PC-9 (cell line): ENCODE measurements at regions not wholly inside any gene's neighbourhood (a gene's known extent, or its start where the extent isn't known, plus 50 kb on each side); places are given as distances from the start of the nearest gene placed in this dataset.

ENCODE experiments used
- EZH2 ChIP-seq: fragments of 200-600 bp; sonication (generic); IDR thresholded peaks from 2 replicates; pipeline ENCODE4 v1.8.0; 2017; ENCODE audit warnings: antibody characterized with exemption, low read depth
- TF ChIP-seq, protein P1 (sequence below): fragments of 200-600 bp; sonication (generic); conservative IDR thresholded peaks from 2 replicates; pipeline ENCODE4 v1.6.1; 2017; ENCODE audit warnings: mixed run types, antibody characterized with exemption, mild to moderate bottlenecking, moderate library complexity

GRCh38 chrX:78548012-78548411 is 111.1 kb downstream of the RTL3 start:
- TF ChIP-seq, protein P1, sequence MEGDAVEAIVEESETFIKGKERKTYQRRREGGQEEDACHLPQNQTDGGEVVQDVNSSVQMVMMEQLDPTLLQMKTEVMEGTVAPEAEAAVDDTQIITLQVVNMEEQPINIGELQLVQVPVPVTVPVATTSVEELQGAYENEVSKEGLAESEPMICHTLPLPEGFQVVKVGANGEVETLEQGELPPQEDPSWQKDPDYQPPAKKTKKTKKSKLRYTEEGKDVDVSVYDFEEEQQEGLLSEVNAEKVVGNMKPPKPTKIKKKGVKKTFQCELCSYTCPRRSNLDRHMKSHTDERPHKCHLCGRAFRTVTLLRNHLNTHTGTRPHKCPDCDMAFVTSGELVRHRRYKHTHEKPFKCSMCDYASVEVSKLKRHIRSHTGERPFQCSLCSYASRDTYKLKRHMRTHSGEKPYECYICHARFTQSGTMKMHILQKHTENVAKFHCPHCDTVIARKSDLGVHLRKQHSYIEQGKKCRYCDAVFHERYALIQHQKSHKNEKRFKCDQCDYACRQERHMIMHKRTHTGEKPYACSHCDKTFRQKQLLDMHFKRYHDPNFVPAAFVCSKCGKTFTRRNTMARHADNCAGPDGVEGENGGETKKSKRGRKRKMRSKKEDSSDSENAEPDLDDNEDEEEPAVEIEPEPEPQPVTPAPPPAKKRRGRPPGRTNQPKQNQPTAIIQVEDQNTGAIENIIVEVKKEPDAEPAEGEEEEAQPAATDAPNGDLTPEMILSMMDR, result no peak
- TF ChIP-seq EZH2, result no peak
